MM.1S (cell line): ENCODE measurements at regions not wholly inside any gene's neighbourhood (a gene's known extent, or its start where the extent isn't known, plus 50 kb on each side); places are given as distances from the start of the nearest gene placed in this dataset.

Source experiments
- CTCF ChIP-seq: fragments of 300-600 bp; sonication (generic); IDR thresholded peaks from 2 replicates; pipeline ENCODE4 v1.5.1; 2016; ENCODE audit warnings: antibody characterized with exemption, low read length, mixed read lengths
- EZH2 ChIP-seq: fragments of 300-600 bp; sonication (generic); optimal IDR thresholded peaks from 2 replicates; pipeline ENCODE3; 2017; ENCODE audit warnings: low read depth, mild to moderate bottlenecking, antibody characterized with exemption, low read length, mixed read lengths
- EZH2phosphoT487 ChIP-seq: fragments of 300-600 bp; sonication (generic); IDR thresholded peaks from 2 replicates; pipeline ENCODE4 v1.6.1; 2018; ENCODE audit warnings: antibody characterized with exemption, low read length

GRCh38 chr20:39954621-39955020, 734.4 kb downstream of the MAFB start:
- no peak for TF ChIP-seq CTCF
- no peak for TF ChIP-seq EZH2
- TF ChIP-seq EZH2phosphoT487 = no peak
